ENCODE measurements at regions not wholly inside any gene's neighbourhood (a gene's known extent, or its start where the extent isn't known, plus 50 kb on each side); places are given as distances from the start of the nearest gene placed in this dataset.

DNA sequence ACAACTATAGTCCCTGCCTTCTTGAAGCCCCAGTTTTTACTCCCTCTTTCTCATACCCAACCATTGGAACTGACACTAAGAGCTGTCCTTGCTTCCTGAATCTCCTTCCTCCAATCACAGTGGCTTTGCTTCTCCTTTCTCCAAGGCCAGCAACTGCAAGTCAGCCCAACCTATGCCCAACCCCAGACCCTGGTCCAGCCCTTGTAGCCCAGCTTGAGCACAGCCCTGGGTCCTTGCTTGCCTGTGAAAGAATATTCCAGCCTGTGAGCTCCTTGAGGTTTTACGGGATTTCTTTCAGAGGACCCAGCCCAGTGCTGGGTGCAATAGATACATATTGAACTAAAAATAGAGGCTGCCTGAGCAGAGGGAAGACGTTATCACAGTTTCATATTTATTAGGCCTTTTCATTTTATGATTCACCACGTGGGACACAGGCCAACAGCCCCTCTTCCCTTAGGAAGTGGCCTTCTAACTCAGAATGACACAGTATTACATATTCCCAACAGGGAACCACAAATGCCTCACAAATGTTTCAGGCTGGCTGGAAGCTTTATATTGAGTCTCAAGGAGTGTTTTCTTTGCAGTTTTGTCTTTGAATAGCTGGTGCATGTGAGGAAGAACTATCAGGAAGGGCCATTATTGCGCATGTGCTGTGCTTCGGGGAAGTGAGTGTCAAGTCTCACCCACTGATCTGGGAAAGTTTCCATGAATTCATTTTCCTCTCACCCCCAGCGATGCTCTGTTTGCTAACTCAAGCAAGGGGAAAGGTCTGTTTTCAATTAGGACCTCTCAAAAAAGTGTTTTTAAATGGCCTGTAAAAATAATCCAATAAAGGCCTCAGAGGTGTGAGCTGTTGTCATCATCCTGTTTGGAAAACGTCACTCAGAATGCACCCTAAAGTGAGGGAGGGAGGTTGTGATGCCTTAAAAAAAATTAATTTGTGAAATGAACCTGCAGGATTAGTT, 92.3 kb upstream of the NFIA start:
- TF ChIP-seq, protein P1, sequence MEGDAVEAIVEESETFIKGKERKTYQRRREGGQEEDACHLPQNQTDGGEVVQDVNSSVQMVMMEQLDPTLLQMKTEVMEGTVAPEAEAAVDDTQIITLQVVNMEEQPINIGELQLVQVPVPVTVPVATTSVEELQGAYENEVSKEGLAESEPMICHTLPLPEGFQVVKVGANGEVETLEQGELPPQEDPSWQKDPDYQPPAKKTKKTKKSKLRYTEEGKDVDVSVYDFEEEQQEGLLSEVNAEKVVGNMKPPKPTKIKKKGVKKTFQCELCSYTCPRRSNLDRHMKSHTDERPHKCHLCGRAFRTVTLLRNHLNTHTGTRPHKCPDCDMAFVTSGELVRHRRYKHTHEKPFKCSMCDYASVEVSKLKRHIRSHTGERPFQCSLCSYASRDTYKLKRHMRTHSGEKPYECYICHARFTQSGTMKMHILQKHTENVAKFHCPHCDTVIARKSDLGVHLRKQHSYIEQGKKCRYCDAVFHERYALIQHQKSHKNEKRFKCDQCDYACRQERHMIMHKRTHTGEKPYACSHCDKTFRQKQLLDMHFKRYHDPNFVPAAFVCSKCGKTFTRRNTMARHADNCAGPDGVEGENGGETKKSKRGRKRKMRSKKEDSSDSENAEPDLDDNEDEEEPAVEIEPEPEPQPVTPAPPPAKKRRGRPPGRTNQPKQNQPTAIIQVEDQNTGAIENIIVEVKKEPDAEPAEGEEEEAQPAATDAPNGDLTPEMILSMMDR (IDR thresholded peaks at IDR 0.05), result no peak
- TF ChIP-seq POLR2A (IDR thresholded peaks at IDR 0.05), result no peak
